IMR-90 (cell line): ENCODE measurements at regions not wholly inside any gene's neighbourhood (a gene's known extent, or its start where the extent isn't known, plus 50 kb on each side); places are given as distances from the start of the nearest gene placed in this dataset.

Experiments
- ATAC-seq: fragments of 200-7000 bp; cut with Tn5 transposase; 2 replicates; pipeline ENCODE4 v1.9.1; 2020; ENCODE audit warnings: low read depth, mild to moderate bottlenecking, moderate library complexity
- BruUV-seq: library from RNA; stranded (reverse); fragments of 400-500 nt; replicated peaks from 2 replicates; lab custom pipeline; 2021; lab: Mats Ljungman, UMichigan
- CTCF ChIA-PET: fragments of 300-600 bp; formaldehyde crosslinking; extraction: SDS; loops from one replicate; lab custom pipeline; 2021; ENCODE audit warnings: antibody characterized with exemption; lab: Yijun Ruan, JAX
- POLR2A ChIA-PET: fragments of 300-600 bp; sonication (Branson Sonifier 250); formaldehyde crosslinking; loops from one replicate; lab custom pipeline; 2022; ENCODE audit warnings: antibody characterized with exemption; ENCODE audit not compliant: unreplicated experiment; lab: Charles Lee
- DNase-seq: peaks from one replicate; pipeline ENCODE4 v3.0.0; 2013
- H2AFZ ChIP-seq: replicated peaks from 2 replicates; pipeline ENCODE3; 2013; ENCODE audit warnings: low read length, mild to moderate bottlenecking; ENCODE audit not compliant: poor library complexity
- H2AK5ac ChIP-seq: 2 replicates; pipeline ENCODE4 v1.6.1; 2013; ENCODE audit warnings: low read depth, low read length, inconsistent platforms
- H2AK9ac ChIP-seq: replicated peaks from 2 replicates; pipeline ENCODE3; 2013; ENCODE audit warnings: mild to moderate bottlenecking, low read depth, low read length, moderate library complexity; ENCODE audit not compliant: poor library complexity
- H2BK120ac ChIP-seq: 2 replicates; pipeline ENCODE4 v1.6.1; 2013; ENCODE audit warnings: low read depth, low read length, inconsistent platforms
- H2BK15ac ChIP-seq: 3 replicates; pipeline ENCODE4 v1.6.1; 2013; ENCODE audit warnings: low read depth, low read length, inconsistent platforms
- H2BK20ac ChIP-seq: 2 replicates; pipeline ENCODE4 v1.6.1; 2013; ENCODE audit warnings: low read depth, mild to moderate bottlenecking, inconsistent platforms, low read length, moderate library complexity
- H2BK5ac ChIP-seq: 2 replicates; pipeline ENCODE4 v1.6.1; 2013; ENCODE audit warnings: mild to moderate bottlenecking, low read depth, low read length, inconsistent platforms; ENCODE audit not compliant: poor library complexity, severe bottlenecking
- H3K14ac ChIP-seq: replicated peaks from 2 replicates; pipeline ENCODE4 v1.6.1; 2013; ENCODE audit warnings: low read depth, low read length, inconsistent platforms
- H3K18ac ChIP-seq: 2 replicates; pipeline ENCODE4 v1.6.1; 2013; ENCODE audit warnings: low read depth, low read length, control low read depth
- H3K23ac ChIP-seq: 2 replicates; pipeline ENCODE4 v1.6.1; 2013; ENCODE audit warnings: low read depth, low read length, inconsistent platforms
- H3K27ac ChIP-seq: 2 replicates; pipeline ENCODE4 v1.5.1; 2013; ENCODE audit warnings: mild to moderate bottlenecking, control low read depth, low read length; ENCODE audit not compliant: insufficient read depth
- H3K27me3 ChIP-seq: 2 replicates; pipeline ENCODE4 v1.6.1; 2013; ENCODE audit warnings: low read length; ENCODE audit not compliant: control insufficient read depth, insufficient read depth
- H3K36me3 ChIP-seq: 2 replicates; pipeline ENCODE4 v1.6.1; 2013; ENCODE audit warnings: low read length, mixed read lengths; ENCODE audit not compliant: control insufficient read depth, insufficient read depth
- H3K4ac ChIP-seq: 2 replicates; pipeline ENCODE4 v1.6.1; 2013; ENCODE audit warnings: low read depth, low read length, inconsistent platforms
- H3K4me1 ChIP-seq: 2 replicates; pipeline ENCODE4 v1.6.1; 2013; ENCODE audit warnings: low read length, mixed read lengths; ENCODE audit not compliant: control insufficient read depth, insufficient read depth
- H3K4me2 ChIP-seq: 2 replicates; pipeline ENCODE4 v1.6.1; 2013; ENCODE audit warnings: low read depth, mild to moderate bottlenecking, control low read depth, low read length, moderate library complexity
- H3K4me3 ChIP-seq: 2 replicates; pipeline ENCODE4 v1.5.1; 2013; ENCODE audit warnings: low read depth, mild to moderate bottlenecking, control low read depth, low read length, moderate library complexity; ENCODE audit not compliant: insufficient read depth
- H3K56ac ChIP-seq: 2 replicates; pipeline ENCODE4 v1.6.1; 2013; ENCODE audit warnings: low read length, inconsistent platforms; ENCODE audit not compliant: insufficient read depth; ENCODE audit errors: extremely low read depth
- H3K79me1 ChIP-seq, 2 experiments: 2 replicates each; pipeline ENCODE4 v1.6.1; 2013; ENCODE audit warnings: low read length in 2 of 2, inconsistent platforms in 1 of 2, low read depth in 1 of 2
- H3K9ac ChIP-seq: 2 replicates; pipeline ENCODE4 v1.6.1; 2013; ENCODE audit warnings: low read depth, low read length, control low read depth
- H3K9me1 ChIP-seq: 2 replicates; pipeline ENCODE4 v1.6.1; 2013; ENCODE audit warnings: low read length, inconsistent platforms; ENCODE audit not compliant: insufficient read depth
- H3K9me3 ChIP-seq: 2 replicates; pipeline ENCODE4 v1.6.1; 2013; ENCODE audit warnings: low read length; ENCODE audit not compliant: control insufficient read depth, insufficient read depth
- H4K20me1 ChIP-seq: 2 replicates; pipeline ENCODE4 v1.6.1; 2013; ENCODE audit warnings: low read length, inconsistent platforms; ENCODE audit not compliant: insufficient read depth
- H4K5ac ChIP-seq: 2 replicates; pipeline ENCODE4 v1.6.1; 2013; ENCODE audit warnings: mild to moderate bottlenecking, low read depth, low read length, control low read depth
- H4K8ac ChIP-seq, 2 experiments: 2 replicates each; pipeline ENCODE4 v1.6.1; 2013; ENCODE audit warnings: low read depth in 2 of 2, low read length in 2 of 2, control low read depth in 1 of 2, inconsistent platforms in 1 of 2
- H4K91ac ChIP-seq: 2 replicates; pipeline ENCODE4 v1.6.1; 2013; ENCODE audit warnings: low read depth, low read length, inconsistent platforms; ENCODE audit not compliant: insufficient read depth
- BHLHE40 ChIP-seq: fragments of 150-350 bp; IDR thresholded peaks from 2 replicates; pipeline ENCODE4 v1.6.1; 2016; ENCODE audit warnings: mild to moderate bottlenecking, low read depth, low read length
- CEBPB ChIP-seq: IDR thresholded peaks from 2 replicates; pipeline ENCODE4 v1.6.1; 2012; ENCODE audit warnings: low read depth, low read length, improper control_type of control experiment
- CHD1 ChIP-seq: IDR thresholded peaks from 2 replicates; pipeline ENCODE4 v1.6.1; 2012; ENCODE audit warnings: low read depth, low read length, improper control_type of control experiment
- CTCF ChIP-seq: conservative IDR thresholded peaks from 2 replicates; pipeline ENCODE4 v1.5.1; 2012; ENCODE audit warnings: mild to moderate bottlenecking, low read depth, low read length, improper control_type of control experiment
- ELK1 ChIP-seq: fragments of 150-350 bp; IDR thresholded peaks from 2 replicates; pipeline ENCODE4 v1.6.1; 2016; ENCODE audit warnings: low read depth, mild to moderate bottlenecking, low read length, moderate library complexity, borderline replicate concordance
- FOS ChIP-seq: fragments of 150-350 bp; IDR thresholded peaks from 2 replicates; pipeline ENCODE4 v1.6.1; 2016; ENCODE audit warnings: low read depth, low read length
- MAFK ChIP-seq: IDR thresholded peaks from 2 replicates; pipeline ENCODE4 v1.6.1; 2012; ENCODE audit warnings: low read depth, low read length, improper control_type of control experiment
- MAZ ChIP-seq: IDR thresholded peaks from 2 replicates; pipeline ENCODE4 v1.6.1; 2012; ENCODE audit warnings: low read depth, mild to moderate bottlenecking, low read length, improper control_type of control experiment, moderate library complexity, borderline replicate concordance
- MXI1 ChIP-seq: IDR thresholded peaks from 2 replicates; pipeline ENCODE4 v1.6.1; 2012; ENCODE audit warnings: low read depth, mild to moderate bottlenecking, low read length, moderate library complexity, borderline replicate concordance
- NFE2L2 ChIP-seq: fragments of 150-350 bp; IDR thresholded peaks from 2 replicates; pipeline ENCODE4 v1.6.1; 2016; ENCODE audit warnings: low read depth, mild to moderate bottlenecking, low read length
- POLR2A ChIP-seq: IDR thresholded peaks from 2 replicates; pipeline ENCODE4 v1.6.1; 2012; ENCODE audit warnings: mild to moderate bottlenecking, low read depth, low read length
- RAD21 ChIP-seq: IDR thresholded peaks from 2 replicates; pipeline ENCODE4 v1.6.1; 2012; ENCODE audit warnings: low read length, improper control_type of control experiment
- RCOR1 ChIP-seq: IDR thresholded peaks from 2 replicates; pipeline ENCODE4 v1.6.1; 2012; ENCODE audit warnings: mild to moderate bottlenecking, low read length, improper control_type of control experiment; ENCODE audit not compliant: insufficient replicate concordance
- RFX5 ChIP-seq: IDR thresholded peaks from 2 replicates; pipeline ENCODE4 v1.8.0; 2012; ENCODE audit warnings: low read depth, mild to moderate bottlenecking, low read length, moderate library complexity
- SMC3 ChIP-seq: fragments of 150-350 bp; IDR thresholded peaks from 2 replicates; pipeline ENCODE4 v1.6.1; 2016; ENCODE audit warnings: low read depth, mild to moderate bottlenecking, antibody characterized with exemption, low read length, moderate library complexity
- USF2 ChIP-seq: fragments of 150-350 bp; IDR thresholded peaks from 2 replicates; pipeline ENCODE4 v1.6.1; 2017; ENCODE audit warnings: mild to moderate bottlenecking, antibody characterized with exemption, low read length, low read depth
- WGBS, 2 experiments: methylation state at CpG; one replicate each; pipeline versions ENCODE4 v1.1.5 to v1.1.7; 2013; ENCODE audit warnings: missing lambda C conversion rate in 2 of 2; ENCODE audit not compliant: insufficient read length in 1 of 2; ENCODE audit errors: extremely low coverage in 2 of 2; 5-methylcytosine and 5-hydroxymethylcytosine counted together
- dilution Hi-C: fragments of 300-500 bp; cut with HindIII; formaldehyde crosslinking; loops from one replicate; pipeline ENCODE4 v1.14.3; 2018; ENCODE audit warnings: low sequenced_read_pairs; ENCODE audit not compliant: unreplicated experiment
- in situ Hi-C: fragments of 300-500 bp; cut with MboI; formaldehyde crosslinking; loops from 3 replicates; pipeline ENCODE4 v1.14.3; 2019; ENCODE audit warnings: low sequenced_read_pairs, inconsistent platforms, mixed read lengths
- intact Hi-C: fragments of 100-400 bp; cut with micrococcal nuclease; formaldehyde crosslinking; loops from 2 replicates; pipeline ENCODE4 v1.10.0; 2022

GRCh38 chr2:5911718-5912117, 219.5 kb downstream of the SOX11 start:
- no peak for DNase-seq

More at GRCh38 chr2:5911718-5912117, 219.5 kb downstream of the SOX11 start:
- Histone ChIP-seq H3K27me3 (peaks cover 2% of the 10 kb centered on the region; the same call in 1 of the 2 replicates), H4K5ac (no peak overlapping the region), H4K20me1 (no peaks in the 10 kb centered on the region), H4K8ac (no peak overlapping the region), H3K23ac (no peak overlapping the region), H2AFZ (no peak overlapping the region), H3K18ac (no peak overlapping the region), H3K4me2 (no peak overlapping the region), H3K9me3 (no peaks in the 10 kb centered on the region; the same call in 1 of the 2 replicates), H3K4me3 (no peak overlapping the region), H2BK5ac (no peak overlapping the region), H3K9me1 (no peaks in the 10 kb centered on the region), H3K4ac (no peak overlapping the region), H3K36me3 (no peaks in the 10 kb centered on the region), H4K91ac (no peak overlapping the region), H3K27ac (no peak overlapping the region), H2BK15ac (no peak overlapping the region), H2AK5ac (no peak overlapping the region), H2BK120ac (no peak overlapping the region), H2AK9ac (no peak overlapping the region), H3K9ac (no peak overlapping the region), H2BK20ac (no peak overlapping the region), H3K79me1 (no peaks in the 10 kb centered on the region), H3K56ac (no peak overlapping the region), H3K4me1 (peaks cover 2% of the 10 kb centered on the region; the same call in 1 of the 2 replicates), H3K14ac (no peak overlapping the region)
- WGBS, 2 experiments = no CpG with 5 or more reads among the region's 3 CpGs
- TF ChIP-seq CHD1 (no peak), FOS (no peak), BHLHE40 (no peak), NFE2L2 (no peak), ELK1 (no peak), RCOR1 (no peak), MXI1 (no peak), SMC3 (no peak), RAD21 (no peak), MAZ (no peak), RFX5 (no peak), MAFK (no peak), POLR2A (no peak), CTCF (no peak), USF2 (no peak), CEBPB (no peak)
- intact Hi-C loops = loop anchor here (10.0 kb wide), 1 partner anchor 863 kb away; no protein-coding TSS in a partner anchor
- ATAC-seq = no peak
- ChIA-PET CTCF (no interaction called here), POLR2A (no interaction called here)
- dilution Hi-C loops = no loop called here
- BruUV-seq = no TSS peak
- in situ Hi-C loops = loop anchor here (25.0 kb wide), 1 partner anchor 1949 kb away; no protein-coding TSS in a partner anchor
